Stimulated activated CD8-positive, alpha-beta memory T cell treated with anti-CD3 and anti-CD28 coated beads, Interleukin-7, amount 100 ng/mL, for 4 hours (primary cell): ENCODE measurements at regions not wholly inside any gene's neighbourhood (a gene's known extent, or its start where the extent isn't known, plus 50 kb on each side); places are given as distances from the start of the nearest gene placed in this dataset.

ENCODE experiments used
- DNase-seq, 2 donors: peaks; one replicate each; pipeline ENCODE4 v3.0.0-alpha.2; 2020; ENCODE audit warnings: low read depth in 2 of 2

DNA sequence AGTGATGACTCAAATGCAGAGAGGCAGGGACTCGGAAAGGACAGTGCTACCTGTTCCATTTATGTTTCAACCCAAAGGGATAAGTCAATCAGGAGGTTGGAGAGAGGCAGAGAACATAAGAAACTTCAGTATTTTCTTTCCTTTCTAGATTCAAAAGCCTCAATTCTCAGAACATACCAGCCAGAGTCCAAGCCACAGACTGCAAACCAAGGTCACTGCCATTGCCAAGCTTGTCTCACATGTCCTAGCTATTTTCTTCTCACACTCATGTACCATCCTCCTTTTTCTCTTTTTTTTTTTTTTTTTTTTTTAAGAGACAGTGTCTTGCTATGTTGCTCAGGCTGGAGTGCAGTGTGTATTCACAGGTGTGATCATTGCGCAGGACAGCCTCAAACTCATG lies 111.7 kb upstream of the AKIP1 start:
- no peak for DNase-seq

DNA sequence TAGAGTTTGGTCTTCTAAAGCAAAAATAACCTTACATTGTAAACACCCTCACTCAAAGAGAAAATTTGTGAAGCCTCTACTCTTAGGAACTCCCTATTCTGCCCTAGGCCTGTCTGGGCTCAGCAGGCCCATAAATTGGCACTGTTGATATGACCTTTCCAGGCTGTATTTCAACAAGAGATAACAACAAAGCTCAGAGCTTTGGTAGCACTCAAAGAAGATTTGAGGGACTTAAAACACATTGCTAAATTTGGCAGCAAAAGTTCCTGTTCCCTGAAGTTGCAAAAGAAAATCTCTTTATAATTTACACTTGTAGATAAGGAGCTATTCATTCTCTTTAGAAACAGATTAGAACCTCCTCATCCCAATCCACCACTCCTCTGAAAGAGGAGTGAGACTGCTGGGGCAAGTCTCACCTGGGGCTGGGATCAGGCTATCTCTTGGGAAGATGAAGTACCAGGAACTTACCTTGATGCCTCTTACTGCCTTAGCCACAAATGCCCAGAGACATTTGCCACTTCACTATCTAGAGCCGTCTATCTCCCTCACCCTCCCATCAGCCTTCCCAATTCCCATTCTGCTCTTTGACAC lies 110.4 kb upstream of the AKIP1 start:
- no peak for DNase-seq

DNA sequence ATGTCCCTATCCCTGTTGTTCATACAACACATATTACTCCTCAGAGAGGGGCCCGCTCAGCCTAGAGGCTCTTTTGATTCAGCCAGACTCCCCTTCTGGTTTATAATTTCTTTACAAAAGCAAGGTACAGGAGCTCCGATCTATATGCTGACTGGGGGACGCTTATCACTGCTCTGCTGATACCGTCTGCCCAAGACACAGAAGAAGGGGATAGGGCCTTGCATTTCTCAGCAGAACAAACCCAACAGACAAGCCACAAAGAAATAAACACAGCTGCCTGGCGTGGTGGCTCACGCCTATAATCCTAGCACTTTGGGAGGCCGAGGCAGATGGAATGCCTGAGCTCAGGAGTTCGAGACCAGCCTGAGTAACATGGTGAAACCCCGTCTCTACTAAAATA lies 109.9 kb upstream of the AKIP1 start:
- DNase-seq = no peak

DNA sequence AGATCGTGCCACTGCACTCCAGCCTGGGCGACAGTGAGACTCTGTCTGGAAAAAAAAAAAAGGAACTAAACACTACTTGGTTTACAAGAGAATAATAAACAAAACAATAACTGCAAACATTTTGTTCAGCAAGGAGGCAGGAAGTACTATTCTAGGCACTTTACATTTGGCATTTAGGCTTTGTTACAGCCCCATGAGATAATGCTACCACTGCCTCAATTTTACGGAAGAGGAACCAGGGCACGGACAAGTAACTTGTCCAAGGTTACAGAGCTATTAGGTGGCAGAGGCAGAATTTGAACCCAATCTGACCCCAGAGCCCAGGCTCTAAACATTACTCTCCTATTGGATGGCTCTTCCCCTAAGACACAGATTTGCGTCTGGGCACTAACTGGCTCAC lies 108.7 kb upstream of the AKIP1 start:
- no peak for DNase-seq

DNA sequence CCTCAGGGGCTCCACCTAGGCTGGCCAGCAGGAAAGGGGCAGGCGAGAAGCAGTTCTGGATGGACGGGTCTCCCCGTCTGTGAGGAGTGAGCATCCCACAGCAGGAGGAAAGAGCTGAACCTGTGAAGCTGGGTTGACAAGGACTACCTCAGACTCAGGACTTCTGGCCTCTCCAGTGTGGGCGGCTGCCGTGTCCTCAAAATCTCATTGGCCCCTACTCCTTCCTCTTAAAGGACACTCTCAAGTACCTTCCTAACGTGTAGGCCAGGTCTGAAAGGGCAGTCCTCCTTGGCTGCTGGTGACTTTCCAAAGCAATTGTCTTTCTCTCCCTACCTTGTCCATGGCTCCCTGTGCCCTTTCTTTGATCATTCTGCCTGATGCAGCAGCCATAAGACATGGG lies 107.0 kb upstream of the AKIP1 start:
- no peak for DNase-seq

DNA sequence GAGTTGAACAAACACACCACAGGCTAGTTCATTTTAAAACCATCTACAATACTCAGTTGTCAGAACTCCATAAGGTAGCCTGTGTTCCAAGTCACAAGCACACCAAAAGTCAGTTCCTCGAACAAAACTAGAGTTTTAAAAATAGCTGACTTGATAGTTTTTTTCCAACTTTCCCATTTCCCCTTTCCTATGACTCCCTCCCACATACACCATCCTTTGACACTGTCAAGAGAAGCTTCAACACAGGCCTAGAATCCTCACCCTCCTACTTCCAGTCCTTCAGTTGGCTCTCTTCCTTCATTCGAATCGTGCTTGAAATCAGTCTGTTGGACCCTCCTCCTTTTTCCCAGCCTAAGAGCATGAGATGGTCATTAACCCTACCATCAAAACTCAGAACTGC lies 105.7 kb upstream of the AKIP1 start:
- DNase-seq = no peak

DNA sequence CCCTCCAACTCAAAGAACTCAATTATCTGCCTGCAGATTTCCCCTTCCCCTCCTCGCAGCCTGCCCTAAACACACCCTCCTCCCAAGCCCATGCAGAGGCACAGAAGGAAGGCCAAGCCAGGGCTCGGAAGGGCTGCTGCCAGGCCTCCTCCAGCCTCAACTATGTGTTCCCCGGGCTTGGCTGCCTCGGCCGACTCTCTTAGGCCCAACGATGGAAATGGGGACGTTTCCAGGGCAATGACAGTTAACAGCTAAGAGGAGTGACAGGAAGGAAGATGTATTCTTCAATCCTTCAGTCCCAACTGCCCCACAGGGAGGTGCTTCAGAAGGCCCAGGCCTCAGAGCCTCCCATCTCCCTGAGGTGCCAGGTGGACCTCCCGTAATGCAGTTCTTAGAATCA lies 104.0 kb upstream of the AKIP1 start:
- no peak for DNase-seq

DNA sequence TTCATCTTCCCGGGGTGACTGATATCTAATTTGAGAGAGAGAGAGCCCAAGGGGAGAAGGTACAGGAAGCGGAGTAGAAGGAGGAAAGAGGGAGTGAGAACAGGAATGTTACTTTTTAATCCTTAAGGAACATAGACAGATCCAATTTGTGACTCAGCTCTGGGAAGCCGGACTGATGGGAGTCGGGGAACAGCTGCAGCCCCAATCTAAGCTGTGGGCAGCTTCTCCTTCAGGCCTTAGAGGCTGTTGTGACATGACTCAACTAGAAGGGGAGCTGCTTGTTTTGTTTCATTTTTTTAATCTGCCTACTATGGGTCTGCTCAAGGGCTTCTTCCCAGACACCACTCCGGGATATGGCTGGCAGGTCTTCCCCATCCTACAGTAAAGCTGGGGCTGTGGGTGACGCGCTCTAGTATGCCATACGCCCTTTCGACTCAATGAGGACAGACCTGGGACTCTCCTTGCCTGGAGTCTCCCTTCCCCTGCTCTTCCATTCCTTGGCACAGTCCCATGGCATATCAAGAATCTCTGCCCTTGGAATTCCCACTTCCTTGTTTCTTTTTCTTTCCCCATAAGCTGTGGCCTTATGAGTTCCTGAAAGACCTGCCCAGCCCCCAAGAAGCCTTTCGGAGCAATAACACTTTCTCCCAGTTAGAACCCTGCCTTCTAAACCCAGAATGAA lies 103.3 kb upstream of the AKIP1 start:
- DNase-seq = no peak

DNA sequence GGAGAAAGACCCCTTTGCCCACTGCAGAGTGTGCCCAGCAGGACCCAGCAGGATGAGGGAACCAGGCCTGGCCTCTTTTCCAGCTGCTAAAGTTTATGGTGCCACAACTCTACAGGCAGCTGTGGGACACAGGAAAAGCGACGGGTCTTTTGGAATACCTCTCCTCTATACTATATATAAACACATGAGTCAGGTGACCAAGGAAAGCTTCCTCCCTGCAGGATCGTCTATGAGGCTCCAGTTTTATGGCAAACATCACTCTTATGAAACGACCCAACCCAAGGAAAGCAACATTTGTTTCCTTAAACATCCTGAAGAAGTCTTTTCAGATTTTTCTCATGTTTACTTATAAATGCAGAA lies 102.8 kb upstream of the AKIP1 start:
- no peak for DNase-seq

DNA sequence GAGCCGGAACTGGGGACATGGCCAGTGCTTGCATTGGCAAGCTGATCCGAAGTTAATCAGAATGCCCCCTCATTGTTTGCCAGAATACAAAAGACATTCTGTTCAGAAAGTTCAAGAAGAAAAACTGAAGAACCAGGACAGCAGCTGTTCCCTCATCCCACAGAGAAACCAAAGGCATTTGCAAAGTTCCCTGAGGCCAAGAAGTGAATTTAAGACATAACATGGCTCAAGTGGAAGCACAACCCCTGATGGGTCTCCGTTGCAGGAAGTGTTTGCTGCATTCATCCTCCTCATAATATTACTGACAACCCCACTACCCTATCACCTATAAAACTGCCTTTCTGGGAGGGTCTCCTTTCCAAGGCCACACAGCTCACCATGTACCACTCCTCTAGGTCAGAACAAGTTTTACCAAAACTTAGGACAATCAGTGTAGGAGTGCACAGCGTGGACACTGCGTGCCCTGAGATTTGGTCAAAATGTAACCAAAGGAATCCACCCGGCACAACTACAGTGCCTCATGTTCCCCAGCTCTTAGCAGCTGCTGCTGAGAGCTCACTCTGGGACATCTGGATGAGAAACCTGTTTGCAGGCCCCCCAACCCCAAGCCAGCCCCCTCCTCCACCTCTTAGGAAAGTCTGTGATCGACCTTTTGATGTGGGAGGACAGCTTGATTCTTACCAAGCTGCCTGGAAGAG lies 101.6 kb upstream of the AKIP1 start:
- DNase-seq = no peak

DNA sequence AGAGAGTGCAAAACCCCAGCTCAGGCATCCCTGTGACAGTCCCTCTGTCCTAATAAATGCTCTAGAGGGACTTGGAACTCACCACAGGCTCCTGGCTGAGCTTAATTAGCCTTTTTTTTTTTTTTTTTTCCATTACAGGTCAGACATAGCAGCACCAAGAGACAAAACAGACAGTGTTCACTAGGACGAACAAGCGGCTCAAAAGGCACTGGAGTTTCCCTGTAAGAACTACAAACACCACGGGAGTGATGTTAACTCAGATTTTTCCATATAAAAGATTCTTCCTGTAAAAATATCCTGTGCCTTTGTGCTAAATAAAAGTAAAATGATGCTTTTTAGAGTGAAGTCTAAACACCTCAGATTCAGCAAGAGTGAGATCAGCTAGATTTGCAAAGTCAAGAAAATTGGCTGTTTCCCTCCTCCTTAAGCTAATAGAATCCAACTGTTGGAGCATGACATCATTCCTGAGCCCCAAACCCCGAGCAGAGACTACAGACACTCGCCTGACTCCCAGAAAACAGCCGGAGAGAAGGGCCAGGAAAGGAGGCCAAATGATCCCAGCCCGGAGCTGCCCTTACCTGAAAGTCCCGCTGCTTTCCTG lies 101.0 kb upstream of the AKIP1 start:
- DNase-seq = no peak

DNA sequence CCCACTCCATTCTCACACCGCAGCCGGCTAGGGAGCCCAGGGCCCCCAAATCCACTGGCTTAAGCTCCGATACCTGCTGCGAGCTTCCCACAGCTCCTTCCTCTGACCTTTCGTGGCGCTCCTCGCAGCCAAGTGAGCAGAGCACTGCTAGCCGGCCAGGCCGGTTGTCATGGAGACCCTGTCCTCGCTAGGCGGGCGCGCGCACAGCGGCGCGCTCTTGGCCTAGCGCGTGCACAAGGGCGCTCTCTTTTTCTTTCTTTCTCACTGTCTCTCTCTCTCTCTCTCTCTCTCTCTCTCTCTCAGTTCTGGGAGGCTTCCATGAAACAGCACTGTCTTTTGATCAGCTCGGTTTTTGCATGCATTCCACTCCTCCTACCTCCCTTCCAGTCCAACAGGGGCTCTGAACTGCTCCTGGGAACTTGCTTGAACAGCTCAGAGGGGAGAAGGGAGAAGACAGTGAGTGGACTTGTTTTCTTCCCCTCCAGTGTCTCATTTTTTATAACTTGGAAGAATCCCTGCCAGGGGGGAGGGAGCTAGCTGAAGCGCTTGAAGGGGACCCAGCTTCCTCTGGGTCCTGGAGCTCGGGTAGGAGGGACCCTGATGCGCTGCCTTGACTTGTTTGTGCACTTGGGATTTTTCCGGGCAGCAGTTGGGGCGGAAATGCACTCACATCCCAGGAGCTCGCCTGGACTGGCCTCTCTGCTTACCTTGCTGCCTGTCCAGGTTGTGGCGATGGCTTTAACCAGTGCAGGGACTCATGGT lies 100.3 kb upstream of the AKIP1 start:
- no peak for DNase-seq

DNA sequence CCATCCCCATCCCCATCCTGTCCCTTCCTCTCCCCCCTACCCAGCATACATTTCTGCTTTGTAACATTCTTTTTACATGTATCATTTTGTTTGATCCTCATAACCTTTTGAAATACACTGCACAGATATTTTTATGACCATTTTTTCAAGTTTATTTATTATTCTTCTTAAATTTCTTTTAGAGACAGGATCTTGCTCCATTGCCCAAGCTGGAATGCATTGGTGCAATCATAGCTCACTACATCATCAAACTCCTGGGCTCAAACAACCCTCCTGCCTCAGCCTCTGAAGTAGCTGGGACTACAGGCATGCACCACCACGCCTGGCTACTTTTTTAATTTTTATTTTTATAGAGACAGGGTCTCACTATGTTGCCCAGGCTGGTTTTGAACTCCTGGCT lies 99.4 kb upstream of the AKIP1 start:
- DNase-seq = no peak

DNA sequence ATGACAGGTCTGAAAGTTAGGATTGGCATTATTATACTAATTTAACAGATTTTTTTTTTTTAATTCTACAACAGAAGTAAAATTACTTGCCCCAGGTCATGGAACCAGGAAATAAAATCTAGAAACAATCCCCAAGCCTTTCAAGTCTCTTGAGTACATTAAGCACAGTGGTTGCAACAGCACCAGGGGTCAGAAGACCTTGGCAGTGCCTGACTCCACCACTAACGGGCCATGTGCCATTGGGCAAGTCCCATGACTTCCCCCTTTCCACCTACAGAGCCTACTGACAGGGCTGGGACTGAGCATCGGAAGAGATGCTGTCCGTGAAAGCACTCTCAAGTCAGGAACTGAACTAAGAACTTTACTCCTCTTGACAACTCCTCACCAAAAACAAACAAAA lies 98.6 kb upstream of the AKIP1 start:
- DNase-seq = no peak

DNA sequence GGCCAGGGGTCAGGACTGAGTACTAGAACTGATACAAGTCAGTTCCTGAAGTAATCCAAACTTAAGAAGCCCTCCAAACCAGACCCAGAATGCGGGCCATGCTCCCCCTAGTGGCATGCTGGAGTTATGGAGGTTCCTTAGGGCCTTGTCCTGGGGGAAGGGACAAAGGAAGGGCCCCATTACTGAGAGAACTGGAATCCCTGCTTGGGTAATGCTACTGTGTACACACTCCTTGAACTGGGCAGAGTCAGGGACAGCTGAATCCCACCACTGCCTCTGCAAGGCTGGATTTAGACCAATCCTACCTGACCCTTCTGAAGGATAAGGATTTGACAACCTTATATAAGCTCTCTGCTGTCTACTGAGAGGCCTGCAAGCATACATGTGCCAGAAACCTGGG lies 97.3 kb upstream of the AKIP1 start:
- DNase-seq = peak; percentile 8 to 12

DNA sequence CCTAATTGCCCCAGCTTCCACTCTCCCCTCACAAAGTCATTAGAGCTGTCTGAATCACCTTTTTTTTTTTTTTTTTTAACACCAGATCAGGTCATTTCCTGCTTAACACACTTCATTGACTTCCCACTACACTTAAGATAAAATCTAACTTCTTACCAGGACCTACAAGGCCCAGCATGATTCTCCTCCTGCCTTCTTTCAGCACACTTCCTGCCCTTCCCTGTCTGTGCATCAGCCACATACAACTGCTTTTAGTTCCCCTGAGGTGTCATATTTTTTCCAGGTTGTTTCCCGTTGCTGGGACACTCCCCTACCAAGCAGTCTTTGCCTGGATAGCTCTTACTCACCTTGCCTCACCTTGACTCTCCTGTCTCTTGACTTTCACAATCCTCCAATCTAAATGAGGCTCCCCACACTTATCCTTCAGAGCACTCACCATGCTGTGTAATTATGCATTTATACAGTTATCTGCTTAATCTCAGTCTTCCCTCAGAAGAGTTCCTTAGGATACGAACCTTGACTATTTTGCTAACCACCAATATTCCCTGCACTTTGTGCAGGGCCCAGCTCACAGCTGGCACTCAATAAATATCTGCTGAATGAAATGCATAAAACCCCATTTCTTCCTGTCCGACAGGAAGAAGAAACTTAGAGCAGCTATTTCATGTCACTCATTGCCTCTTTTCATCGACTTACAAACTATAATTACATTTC lies 96.6 kb upstream of the AKIP1 start:
- DNase-seq = no peak

DNA sequence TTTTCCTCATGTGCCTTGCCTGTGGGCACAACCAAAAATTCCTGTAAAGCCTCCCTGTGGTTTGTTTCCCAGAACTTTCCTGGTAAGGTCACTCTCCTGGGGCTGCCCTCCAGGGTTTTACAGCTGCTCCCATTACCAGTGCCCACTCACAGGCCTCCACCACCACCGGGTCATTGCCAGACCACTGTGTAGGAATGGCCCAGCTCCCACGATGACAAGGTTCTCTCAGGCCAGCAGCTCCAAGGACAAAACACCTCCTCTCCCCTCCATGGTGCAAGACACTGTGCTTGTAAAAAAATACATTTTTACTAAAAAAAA lies 96.1 kb upstream of the AKIP1 start:
- no peak for DNase-seq

DNA sequence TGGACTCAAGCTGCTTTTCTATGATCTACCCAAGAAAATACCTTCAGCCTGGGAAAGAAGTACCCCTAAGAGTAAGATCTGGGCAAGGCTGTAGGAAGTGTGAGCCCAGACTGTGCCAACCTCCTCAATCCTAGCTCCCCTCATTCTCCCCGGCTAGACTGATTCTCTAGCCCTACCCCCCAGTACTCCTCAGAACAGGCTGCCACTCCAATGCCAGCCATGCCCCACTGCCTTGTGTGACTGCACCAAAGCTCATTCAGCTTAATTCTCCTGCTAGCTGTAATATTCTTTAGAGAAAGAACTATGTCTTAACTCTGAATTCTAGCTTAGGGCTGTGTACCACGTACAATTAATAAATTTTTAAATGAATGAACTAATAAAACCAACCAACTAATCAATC lies 92.6 kb upstream of the AKIP1 start:
- DNase-seq = no peak

DNA sequence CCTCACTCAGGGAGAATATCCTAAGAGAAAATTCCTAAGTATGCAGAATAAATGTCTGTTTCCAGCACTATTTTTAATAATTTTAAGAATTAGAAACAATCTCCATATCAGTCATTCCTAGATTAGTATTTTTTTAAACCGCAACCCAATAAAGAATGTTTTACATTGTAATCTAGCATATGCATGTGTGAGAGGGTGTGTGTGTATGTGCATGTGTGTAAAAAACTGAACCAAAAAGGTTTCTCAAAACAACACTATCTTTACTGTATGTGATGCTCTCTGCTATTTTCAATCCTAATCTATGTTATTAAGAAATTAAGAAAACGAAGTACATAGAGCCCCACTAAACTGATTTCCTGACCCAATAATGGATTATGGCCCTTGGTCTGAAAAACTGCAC lies 90.6 kb upstream of the AKIP1 start:
- DNase-seq = no peak

DNA sequence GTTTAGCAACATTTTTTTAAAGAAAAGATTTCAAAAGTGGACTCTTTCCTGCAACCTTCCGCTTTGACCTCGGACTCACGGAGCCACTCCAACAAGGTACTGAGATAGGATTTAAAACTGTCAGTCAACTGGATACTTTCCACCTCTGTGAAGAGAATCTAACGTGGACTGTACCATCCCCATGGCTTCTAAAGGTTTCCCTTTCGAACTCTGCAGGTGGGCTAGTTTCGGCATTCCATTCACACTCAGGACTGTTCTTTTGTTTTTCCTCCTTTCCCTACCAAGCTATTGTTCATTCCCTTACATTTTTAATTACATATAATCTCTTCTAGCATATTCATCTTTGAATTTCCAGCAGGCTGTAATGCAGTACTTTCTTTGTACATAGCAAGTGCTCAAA lies 88.5 kb upstream of the AKIP1 start:
- no peak for DNase-seq

DNA sequence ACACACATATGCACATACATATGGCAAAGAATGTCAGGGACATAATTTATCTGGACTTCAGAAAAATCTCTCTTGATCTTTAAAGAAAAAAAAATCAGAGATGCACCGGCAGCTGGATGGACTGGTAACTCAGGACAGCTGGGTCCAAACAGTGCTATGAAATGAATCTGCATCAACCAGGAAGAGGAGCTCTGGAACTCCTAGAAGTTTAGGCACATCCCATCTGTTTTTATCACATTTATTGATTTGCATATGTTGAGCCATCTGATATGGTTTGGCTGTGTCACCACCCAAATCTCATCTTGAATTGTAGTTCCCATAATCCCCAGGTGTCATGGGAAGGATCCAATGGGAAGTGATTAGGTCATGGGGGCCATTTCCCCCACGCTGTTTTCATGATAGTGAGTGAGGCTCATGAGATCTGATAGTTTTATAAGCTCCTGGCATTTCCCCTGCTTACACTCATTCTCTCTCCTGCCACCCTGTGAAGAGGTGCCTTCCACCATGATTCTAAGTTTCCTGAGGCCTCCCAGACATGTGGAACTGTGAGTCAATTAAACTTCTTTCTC lies 87.7 kb upstream of the AKIP1 start:
- DNase-seq = no peak
